GM12878 (cell line): ENCODE measurements at regions not wholly inside any gene's neighbourhood (a gene's known extent, or its start where the extent isn't known, plus 50 kb on each side); places are given as distances from the start of the nearest gene placed in this dataset.

Source experiments
- ATAC-seq: fragments of 200-7000 bp; cut with Tn5 transposase; 3 replicates; pipeline ENCODE4 v1.9.1; 2020; ENCODE audit warnings: mild to moderate bottlenecking, moderate library complexity
- BruUV-seq: library from RNA; stranded (reverse); fragments of 400-500 nt; replicated peaks from 2 replicates; lab custom pipeline; 2021; lab: Mats Ljungman, UMichigan
- CTCF ChIA-PET: fragments of 300-600 bp; sonication (Branson Sonifier 250); formaldehyde crosslinking; extraction: SDS; loops from one replicate; lab custom pipeline; 2021; ENCODE audit warnings: inconsistent platforms; lab: Yijun Ruan, JAX
- POLR2A ChIA-PET: fragments of 350-600 bp; formaldehyde crosslinking; extraction: SDS; loops from one replicate; lab custom pipeline; 2021; ENCODE audit warnings: inconsistent platforms; lab: Charles Lee
- RAD21 ChIA-PET: fragments of 300-600 bp; sonication (Branson Sonifier 250); formaldehyde crosslinking; loops from one replicate; lab custom pipeline; 2023; ENCODE audit warnings: antibody characterized with exemption; ENCODE audit not compliant: unreplicated experiment; lab: Charles Lee
- SMC1A ChIA-PET: fragments of 300-600 bp; sonication (Branson Sonifier 250); formaldehyde crosslinking; loops from one replicate; lab custom pipeline; 2023; ENCODE audit not compliant: unreplicated experiment, uncharacterized antibody; lab: Charles Lee
- DNase-seq: peaks from one replicate; pipeline ENCODE4 v3.0.0-alpha.2; 2011; ENCODE audit warnings: low read depth, low spot score
- FAIRE-seq: peaks from 3 replicates; lab custom pipeline; 2011; peaks lifted over from hg19 to GRCh38; lab: Jason Lieb, UNC
- H2AFZ ChIP-seq: 2 replicates; pipeline ENCODE4 v1.6.0; 2011; ENCODE audit warnings: low read depth, low read length, control low read depth; ENCODE audit not compliant: control insufficient read depth
- H3K27ac ChIP-seq: 2 replicates; pipeline ENCODE4 v1.5.1; 2011; ENCODE audit warnings: control low read depth; ENCODE audit not compliant: control insufficient read depth, insufficient read depth
- H3K27me3 ChIP-seq, 2 experiments: replicated peaks in 1 of 2; 2 replicates each; pipeline versions ENCODE4 v1.6.0 to v1.6.1; 2011; ENCODE audit warnings: low read length in 1 of 2; ENCODE audit not compliant: control insufficient read depth in 2 of 2, insufficient read depth in 2 of 2
- H3K36me3 ChIP-seq, 2 experiments: 2 replicates each; pipeline ENCODE4 v1.5.1; 2011; ENCODE audit warnings: low read length in 1 of 2; ENCODE audit not compliant: control insufficient read depth in 2 of 2, insufficient read depth in 2 of 2
- H3K4me1 ChIP-seq: 2 replicates; pipeline ENCODE4 v1.6.1; 2011; ENCODE audit warnings: mild to moderate bottlenecking, low read length, moderate library complexity, mixed read lengths; ENCODE audit not compliant: control insufficient read depth, insufficient read depth
- H3K4me2 ChIP-seq: 2 replicates; pipeline ENCODE4 v1.6.0; 2011; ENCODE audit warnings: control low read depth; ENCODE audit not compliant: control insufficient read depth, insufficient read depth
- H3K4me3 ChIP-seq: fragments of 200-600 bp; sonication (generic); 2 replicates; pipeline ENCODE4 v1.5.1; 2016
- H3K79me2 ChIP-seq: 2 replicates; pipeline ENCODE4 v1.6.0; 2011; ENCODE audit warnings: low read length; ENCODE audit not compliant: control insufficient read depth, insufficient read depth
- H3K9ac ChIP-seq: 2 replicates; pipeline ENCODE4 v1.8.0; 2011; ENCODE audit warnings: low read length, control low read depth, mixed read lengths; ENCODE audit not compliant: control insufficient read depth, insufficient read depth
- H3K9me3 ChIP-seq: replicated peaks from 3 replicates; pipeline ENCODE4 v1.5.1; 2011; ENCODE audit warnings: mild to moderate bottlenecking, low read length; ENCODE audit not compliant: control insufficient read depth, insufficient read depth
- H4K20me1 ChIP-seq: 2 replicates; pipeline ENCODE4 v1.6.0; 2011; ENCODE audit not compliant: control insufficient read depth, insufficient read depth
- BCL11A ChIP-seq: IDR thresholded peaks from 2 replicates; pipeline ENCODE4 v1.6.1; 2011; ENCODE audit warnings: low read depth, low read length
- DPF2 ChIP-seq: fragments of 450-650 bp; IDR thresholded peaks from 2 replicates; pipeline ENCODE4 v1.6.1; 2017; ENCODE audit warnings: mild to moderate bottlenecking
- IKZF1 ChIP-seq: fragments of 450-650 bp; conservative IDR thresholded peaks from 2 replicates; pipeline ENCODE4 v1.6.1; 2017; ENCODE audit warnings: antibody characterized with exemption, mild to moderate bottlenecking
- IRF4 ChIP-seq: IDR thresholded peaks from 2 replicates; pipeline ENCODE4 v1.6.1; 2011; ENCODE audit warnings: low read depth, low read length
- MEF2A ChIP-seq: IDR thresholded peaks from 2 replicates; pipeline ENCODE4 v1.6.1; 2011; ENCODE audit warnings: low read depth, mild to moderate bottlenecking, low read length, moderate library complexity; ENCODE audit not compliant: insufficient read depth
- PRDM15 ChIP-seq: fragments of 450-650 bp; formaldehyde crosslinking; IDR thresholded peaks from 2 replicates; pipeline ENCODE4 v1.4.0; 2020; ENCODE audit warnings: mild to moderate bottlenecking, moderate library complexity
- STAT1 ChIP-seq: fragments of 450-650 bp; conservative IDR thresholded peaks from 2 replicates; pipeline ENCODE4 v1.6.1; 2014; ENCODE audit warnings: antibody characterized with exemption, mild to moderate bottlenecking
- SUPT20H ChIP-seq: IDR thresholded peaks from 2 replicates; pipeline ENCODE4 v1.6.1; 2011; ENCODE audit warnings: low read depth, mild to moderate bottlenecking, low read length, moderate library complexity, borderline replicate concordance; ENCODE audit not compliant: control insufficient read depth
- SUZ12 ChIP-seq: fragments of 200-600 bp; sonication (generic); IDR thresholded peaks from one replicate; pipeline ENCODE4 v1.6.1; 2018; ENCODE audit warnings: antibody characterized with exemption, mild to moderate bottlenecking; ENCODE audit not compliant: unreplicated experiment
- TBL1XR1 ChIP-seq: IDR thresholded peaks from 2 replicates; pipeline ENCODE4 v1.6.1; 2012; ENCODE audit warnings: low read depth, low read length, improper control_type of control experiment
- WGBS: methylation state at CpG from one replicate; pipeline ENCODE4 v1.1.6; 2016; ENCODE audit warnings: low lambda C conversion rate; ENCODE audit not compliant: insufficient replicate concordance, insufficient coverage; ENCODE audit errors: missing lambda C conversion rate; 5-methylcytosine and 5-hydroxymethylcytosine counted together
- in situ Hi-C: fragments of 300-500 bp; cut with MboI; formaldehyde crosslinking; loops from 9 replicates; pipeline ENCODE4 v1.14.3; 2018; ENCODE audit warnings: mixed read lengths
- intact Hi-C: fragments of 100-400 bp; cut with micrococcal nuclease; formaldehyde crosslinking; loops from one replicate; pipeline ENCODE4 v1.14.2; 2022; ENCODE audit not compliant: unreplicated experiment
- TF ChIP-seq, protein P1 (sequence below): IDR thresholded peaks from 2 replicates; pipeline ENCODE4 v1.6.1; 2011; ENCODE audit warnings: mild to moderate bottlenecking, low read depth, low read length, moderate library complexity; ENCODE audit not compliant: insufficient replicate concordance
- TF ChIP-seq, protein P2 (sequence below): IDR thresholded peaks from 2 replicates; pipeline ENCODE4 v1.6.1; 2012; ENCODE audit warnings: improper control_type of control experiment, low read depth, low read length; ENCODE audit not compliant: insufficient replicate concordance

- in situ Hi-C loops: no loop called here
- 9% methylated on average over 35 of the region's 36 CpGs for WGBS
- SMC1A ChIA-PET: interaction anchor here (0.7 to 2.2 kb wide), 8 partner anchors 11 to 336 kb away, joined by 3 to 9 read pairs (median 4); no protein-coding TSS in a partner anchor
- TF ChIP-seq MEF2A (no peak), SUZ12 (no peak), TBL1XR1 (0 out of 2 replicates have a peak, but pooled peaks have one; percentile 20), PRDM15 (CRISPR knock-in tag) (no peak), DPF2 (peak; percentile 44; the same call in 1 of the 2 replicates), SUPT20H (no peak), STAT1 (no peak), IKZF1 (peak; percentile 50; the same call in 1 of the 2 replicates), BCL11A (no peak), IRF4 (no peak)
- TF ChIP-seq, protein P1, sequence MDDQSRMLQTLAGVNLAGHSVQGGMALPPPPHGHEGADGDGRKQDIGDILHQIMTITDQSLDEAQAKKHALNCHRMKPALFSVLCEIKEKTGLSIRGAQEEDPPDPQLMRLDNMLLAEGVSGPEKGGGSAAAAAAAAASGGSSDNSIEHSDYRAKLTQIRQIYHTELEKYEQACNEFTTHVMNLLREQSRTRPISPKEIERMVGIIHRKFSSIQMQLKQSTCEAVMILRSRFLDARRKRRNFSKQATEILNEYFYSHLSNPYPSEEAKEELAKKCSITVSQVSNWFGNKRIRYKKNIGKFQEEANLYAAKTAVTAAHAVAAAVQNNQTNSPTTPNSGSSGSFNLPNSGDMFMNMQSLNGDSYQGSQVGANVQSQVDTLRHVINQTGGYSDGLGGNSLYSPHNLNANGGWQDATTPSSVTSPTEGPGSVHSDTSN: peak; percentile 28
- TF ChIP-seq, protein P2, sequence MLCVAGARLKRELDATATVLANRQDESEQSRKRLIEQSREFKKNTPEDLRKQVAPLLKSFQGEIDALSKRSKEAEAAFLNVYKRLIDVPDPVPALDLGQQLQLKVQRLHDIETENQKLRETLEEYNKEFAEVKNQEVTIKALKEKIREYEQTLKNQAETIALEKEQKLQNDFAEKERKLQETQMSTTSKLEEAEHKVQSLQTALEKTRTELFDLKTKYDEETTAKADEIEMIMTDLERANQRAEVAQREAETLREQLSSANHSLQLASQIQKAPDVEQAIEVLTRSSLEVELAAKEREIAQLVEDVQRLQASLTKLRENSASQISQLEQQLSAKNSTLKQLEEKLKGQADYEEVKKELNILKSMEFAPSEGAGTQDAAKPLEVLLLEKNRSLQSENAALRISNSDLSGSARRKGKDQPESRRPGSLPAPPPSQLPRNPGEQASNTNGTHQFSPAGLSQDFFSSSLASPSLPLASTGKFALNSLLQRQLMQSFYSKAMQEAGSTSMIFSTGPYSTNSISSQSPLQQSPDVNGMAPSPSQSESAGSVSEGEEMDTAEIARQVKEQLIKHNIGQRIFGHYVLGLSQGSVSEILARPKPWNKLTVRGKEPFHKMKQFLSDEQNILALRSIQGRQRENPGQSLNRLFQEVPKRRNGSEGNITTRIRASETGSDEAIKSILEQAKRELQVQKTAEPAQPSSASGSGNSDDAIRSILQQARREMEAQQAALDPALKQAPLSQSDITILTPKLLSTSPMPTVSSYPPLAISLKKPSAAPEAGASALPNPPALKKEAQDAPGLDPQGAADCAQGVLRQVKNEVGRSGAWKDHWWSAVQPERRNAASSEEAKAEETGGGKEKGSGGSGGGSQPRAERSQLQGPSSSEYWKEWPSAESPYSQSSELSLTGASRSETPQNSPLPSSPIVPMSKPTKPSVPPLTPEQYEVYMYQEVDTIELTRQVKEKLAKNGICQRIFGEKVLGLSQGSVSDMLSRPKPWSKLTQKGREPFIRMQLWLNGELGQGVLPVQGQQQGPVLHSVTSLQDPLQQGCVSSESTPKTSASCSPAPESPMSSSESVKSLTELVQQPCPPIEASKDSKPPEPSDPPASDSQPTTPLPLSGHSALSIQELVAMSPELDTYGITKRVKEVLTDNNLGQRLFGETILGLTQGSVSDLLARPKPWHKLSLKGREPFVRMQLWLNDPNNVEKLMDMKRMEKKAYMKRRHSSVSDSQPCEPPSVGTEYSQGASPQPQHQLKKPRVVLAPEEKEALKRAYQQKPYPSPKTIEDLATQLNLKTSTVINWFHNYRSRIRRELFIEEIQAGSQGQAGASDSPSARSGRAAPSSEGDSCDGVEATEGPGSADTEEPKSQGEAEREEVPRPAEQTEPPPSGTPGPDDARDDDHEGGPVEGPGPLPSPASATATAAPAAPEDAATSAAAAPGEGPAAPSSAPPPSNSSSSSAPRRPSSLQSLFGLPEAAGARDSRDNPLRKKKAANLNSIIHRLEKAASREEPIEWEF: no peak
Measured at GRCh38 chr6:37102299-37103168, 67.4 kb upstream of the PIM1 start.

More at GRCh38 chr6:37102299-37103168, 67.4 kb upstream of the PIM1 start:
- no TSS peak for BruUV-seq
- DNase-seq: no peak
- no peak for FAIRE-seq
- H3K36me3 ChIP-seq: no peaks in the 10 kb centered on the region
- POLR2A ChIA-PET: interaction anchor here (0.6 to 1.4 kb wide), 4 partner anchors 8 to 69 kb away, joined by 3 to 5 read pairs (median 4); no protein-coding TSS in a partner anchor
- peak overlapping the region; percentile 58 for H2AFZ ChIP-seq
- intact Hi-C loops: loop anchor here (5.0 kb wide), 1 partner anchor 50 kb away; no protein-coding TSS in a partner anchor
- ATAC-seq: peak; percentile 93
- no peaks in the 10 kb centered on the region for H3K27me3 ChIP-seq
- H3K9me3 ChIP-seq: no peaks in the 10 kb centered on the region; the same call in 2 of the 3 replicates
- peak overlapping the region; percentile 47 for H3K4me3 ChIP-seq
- CTCF ChIA-PET: interaction anchor here (0.6 to 1.7 kb wide), 7 partner anchors 9 to 85 kb away, joined by 3 to 8 read pairs (median 4); no protein-coding TSS in a partner anchor
- peak overlapping the region; percentile 93 for H3K4me2 ChIP-seq
- H3K27ac ChIP-seq: no peak overlapping the region
- H3K9ac ChIP-seq: peak overlapping the region; percentile 26; the same call in 1 of the 2 replicates
- no peaks in the 10 kb centered on the region for H3K79me2 ChIP-seq
- peaks cover 35% of the 10 kb centered on the region for H3K4me1 ChIP-seq
- H4K20me1 ChIP-seq: no peaks in the 10 kb centered on the region
- RAD21 ChIA-PET: interaction anchor here (1.0 to 3.9 kb wide), 11 partner anchors 8 to 95 kb away, joined by 3 to 28 read pairs (median 4); partner anchors contain the start of gene PIM1
